ENCODE measurements at regions not wholly inside any gene's neighbourhood (a gene's known extent, or its start where the extent isn't known, plus 50 kb on each side); places are given as distances from the start of the nearest gene placed in this dataset.

DNA sequence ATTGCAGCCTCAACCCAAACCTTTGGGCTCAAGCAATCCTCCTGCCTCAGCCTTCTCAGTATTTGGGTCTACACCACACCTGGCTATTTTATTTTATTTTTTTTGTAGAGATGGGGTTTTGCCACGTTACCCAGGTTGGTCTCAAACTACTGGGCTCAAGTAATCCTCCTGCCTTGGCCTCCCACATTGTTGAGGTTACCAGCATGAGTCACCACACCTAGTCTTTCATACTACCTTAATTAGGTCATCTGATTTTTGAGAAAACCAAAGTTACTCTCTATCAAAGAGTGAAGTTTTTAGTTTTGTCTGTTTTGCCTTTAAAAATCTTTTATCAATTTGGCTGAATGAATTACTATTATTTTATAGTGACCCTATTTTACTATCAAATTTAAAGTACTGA is 335.6 kb upstream of the LRRC4C start:
- TF ChIP-seq, protein P1, sequence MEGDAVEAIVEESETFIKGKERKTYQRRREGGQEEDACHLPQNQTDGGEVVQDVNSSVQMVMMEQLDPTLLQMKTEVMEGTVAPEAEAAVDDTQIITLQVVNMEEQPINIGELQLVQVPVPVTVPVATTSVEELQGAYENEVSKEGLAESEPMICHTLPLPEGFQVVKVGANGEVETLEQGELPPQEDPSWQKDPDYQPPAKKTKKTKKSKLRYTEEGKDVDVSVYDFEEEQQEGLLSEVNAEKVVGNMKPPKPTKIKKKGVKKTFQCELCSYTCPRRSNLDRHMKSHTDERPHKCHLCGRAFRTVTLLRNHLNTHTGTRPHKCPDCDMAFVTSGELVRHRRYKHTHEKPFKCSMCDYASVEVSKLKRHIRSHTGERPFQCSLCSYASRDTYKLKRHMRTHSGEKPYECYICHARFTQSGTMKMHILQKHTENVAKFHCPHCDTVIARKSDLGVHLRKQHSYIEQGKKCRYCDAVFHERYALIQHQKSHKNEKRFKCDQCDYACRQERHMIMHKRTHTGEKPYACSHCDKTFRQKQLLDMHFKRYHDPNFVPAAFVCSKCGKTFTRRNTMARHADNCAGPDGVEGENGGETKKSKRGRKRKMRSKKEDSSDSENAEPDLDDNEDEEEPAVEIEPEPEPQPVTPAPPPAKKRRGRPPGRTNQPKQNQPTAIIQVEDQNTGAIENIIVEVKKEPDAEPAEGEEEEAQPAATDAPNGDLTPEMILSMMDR (IDR thresholded peaks at IDR 0.05; ENCODE audit: low read length), result no peak
- TF ChIP-seq EZH2phosphoT487 (IDR thresholded peaks at IDR 0.05; ENCODE audit: low read length), result no peak

All from MM.1S (cell line).